ENCODE measurements at regions not wholly inside any gene's neighbourhood (a gene's known extent, or its start where the extent isn't known, plus 50 kb on each side); places are given as distances from the start of the nearest gene placed in this dataset.
"Not testable (repeated sequence)": the region's sequence is repeated elsewhere in the genome, so short reads cannot be mapped to it uniquely, and the experiment has no call there.

DNA sequence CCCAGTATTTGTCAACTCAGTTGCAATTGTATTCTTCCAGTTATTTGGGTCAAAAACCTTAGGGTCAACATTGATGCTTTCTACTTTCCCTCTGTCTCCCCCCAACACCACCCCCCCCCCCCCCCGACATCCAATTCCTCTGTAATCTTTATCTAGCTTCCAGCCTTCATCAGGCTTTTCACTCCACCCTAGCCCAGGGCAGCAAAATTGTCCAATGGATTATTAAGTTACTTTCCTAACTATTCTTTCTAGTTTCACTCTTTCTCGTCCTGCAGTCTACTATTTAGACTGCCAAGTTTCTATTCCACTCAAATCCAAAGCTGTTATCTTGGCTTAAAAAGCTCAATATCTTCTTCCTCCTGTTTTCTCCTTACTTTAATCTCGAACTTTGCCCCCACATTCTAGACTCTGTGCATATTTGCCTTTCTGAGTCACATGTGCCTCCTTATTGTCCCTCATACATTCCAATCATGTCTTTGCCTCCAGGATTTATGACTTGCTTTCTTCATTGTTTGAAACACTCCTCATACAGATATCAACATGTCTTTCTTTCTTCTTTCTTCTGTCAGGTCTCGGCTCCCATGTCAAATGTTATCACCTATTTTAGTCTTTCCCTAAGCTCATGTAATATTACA, 196.6 kb upstream of the TMEM196 start:
- no peaks in the 10 kb centered on the region for H3K9me3 Mint-ChIP-seq
- no peaks in the 10 kb centered on the region for H3K36me3 Mint-ChIP-seq
- peak overlapping the region; percentile 48 for H3K27ac Mint-ChIP-seq
- peaks cover 12% of the 10 kb centered on the region for H3K4me1 Mint-ChIP-seq
- DNase-seq (ENCODE audit: low spot score in 2 of 2, unreplicated experiment in 2 of 2): no peak
- no peak overlapping the region for H3K4me3 Mint-ChIP-seq
- no peak for TF ChIP-seq CTCF (IDR thresholded peaks at IDR 0.05; ENCODE audit: unreplicated experiment)
- no peaks in the 10 kb centered on the region for H3K27me3 Mint-ChIP-seq (ENCODE audit: low read depth)

- Mint-ChIP-seq H3K27me3 (ENCODE audit: low read depth) (no peaks in the 10 kb centered on the region), H3K27ac (no peak overlapping the region), H3K36me3 (no peaks in the 10 kb centered on the region), H3K4me1 (peaks cover 14% of the 10 kb centered on the region), H3K9me3 (no peaks in the 10 kb centered on the region), H3K4me3 (no peak overlapping the region)
- DNase-seq (ENCODE audit: low spot score in 2 of 2, unreplicated experiment in 2 of 2): no peak
- no peak for TF ChIP-seq CTCF (IDR thresholded peaks at IDR 0.05; ENCODE audit: unreplicated experiment)
These were observed 190.8 kb upstream of the TMEM196 start for GRCh38 chr7:19964246-19964645.

DNA sequence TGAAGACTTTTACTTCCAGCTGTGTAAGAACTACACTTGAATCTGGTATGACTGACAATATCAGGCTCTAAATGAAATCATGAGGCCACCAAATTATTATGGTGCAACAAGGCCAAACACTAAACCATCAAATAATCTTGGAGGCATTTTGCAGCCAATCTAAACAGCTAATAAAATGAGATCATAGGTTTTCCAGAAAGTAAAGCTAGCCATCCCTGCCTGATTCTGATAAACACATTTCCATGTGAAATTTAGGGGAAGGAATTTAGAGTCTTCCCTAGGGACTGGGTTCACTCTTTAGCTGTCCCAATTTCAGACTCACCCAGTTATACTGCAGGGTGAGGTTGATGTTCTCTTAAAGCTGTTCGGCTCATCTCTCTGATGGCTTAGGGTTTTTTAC, 190.3 kb upstream of the TMEM196 start:
- Mint-ChIP-seq H3K36me3 (no peaks in the 10 kb centered on the region), H3K4me3 (no peak overlapping the region), H3K4me1 (peaks cover 14% of the 10 kb centered on the region)

GRCh38 chr7:19958309-19958896, 185.0 kb upstream of the TMEM196 start:
- Mint-ChIP-seq H3K27me3 (ENCODE audit: low read depth) (no peaks in the 10 kb centered on the region), H3K27ac (no peak overlapping the region), H3K9me3 (peaks cover 14% of the 10 kb centered on the region), H3K36me3 (no peaks in the 10 kb centered on the region), H3K4me1 (peaks cover 14% of the 10 kb centered on the region), H3K4me3 (no peak overlapping the region)
- no peak for TF ChIP-seq CTCF (IDR thresholded peaks at IDR 0.05; ENCODE audit: unreplicated experiment)
- DNase-seq (ENCODE audit: low spot score in 2 of 2, unreplicated experiment in 2 of 2): no peak

More for the DNA sequence above, 190.3 kb upstream of the TMEM196 start:
- H3K9me3 Mint-ChIP-seq: no peaks in the 10 kb centered on the region
- no peak for DNase-seq (ENCODE audit: low spot score in 2 of 2, unreplicated experiment in 2 of 2)
- no peak overlapping the region for H3K27ac Mint-ChIP-seq
- no peaks in the 10 kb centered on the region for H3K27me3 Mint-ChIP-seq (ENCODE audit: low read depth)
- no peak for TF ChIP-seq CTCF (IDR thresholded peaks at IDR 0.05; ENCODE audit: unreplicated experiment)

GRCh38 chr7:19957664-19958063, 184.2 kb upstream of the TMEM196 start:
- no peak for TF ChIP-seq CTCF (IDR thresholded peaks at IDR 0.05; ENCODE audit: unreplicated experiment)
- Mint-ChIP-seq H3K27me3 (ENCODE audit: low read depth) (no peaks in the 10 kb centered on the region), H3K4me1 (peaks cover 14% of the 10 kb centered on the region), H3K36me3 (no peaks in the 10 kb centered on the region), H3K4me3 (no peak overlapping the region), H3K9me3 (peaks cover 18% of the 10 kb centered on the region), H3K27ac (no peak overlapping the region)
- DNase-seq (ENCODE audit: low spot score in 2 of 2, unreplicated experiment in 2 of 2): no peak

GRCh38 chr7:19954166-19954565, 180.7 kb upstream of the TMEM196 start:
- not testable (repeated sequence) for H3K36me3 Mint-ChIP-seq; DNase-seq (ENCODE audit: low spot score in 2 of 2, unreplicated experiment in 2 of 2); H3K27me3 Mint-ChIP-seq (ENCODE audit: low read depth); H3K4me3 Mint-ChIP-seq; H3K27ac Mint-ChIP-seq; H3K4me1 Mint-ChIP-seq
- H3K9me3 Mint-ChIP-seq: peaks cover 47% of the 10 kb centered on the region

DNA sequence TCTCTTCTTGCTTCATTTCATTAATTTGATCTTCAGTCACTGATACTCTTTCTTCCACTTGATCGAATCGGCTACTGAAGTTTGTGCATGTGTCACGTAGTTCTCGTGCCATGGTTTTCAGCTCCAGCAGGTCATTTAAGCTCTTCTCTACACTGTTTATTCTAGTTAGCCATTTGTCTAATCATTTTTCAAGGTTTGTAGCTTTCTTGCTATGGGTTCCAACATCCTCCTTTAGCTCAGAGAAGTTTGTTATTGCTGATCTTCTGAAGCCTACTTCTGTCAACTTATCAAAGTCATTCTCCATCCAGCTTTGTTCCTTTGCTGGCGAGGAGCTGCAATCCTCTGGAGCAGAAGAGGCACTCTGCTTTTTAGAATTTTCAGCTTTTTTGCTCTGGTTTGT, 180.0 kb upstream of the TMEM196 start:
- not testable (repeated sequence) for H3K4me1 Mint-ChIP-seq; H3K27me3 Mint-ChIP-seq (ENCODE audit: low read depth)

More for the DNA sequence above, 180.0 kb upstream of the TMEM196 start:
- not testable (repeated sequence) for H3K27ac Mint-ChIP-seq; H3K4me3 Mint-ChIP-seq; H3K36me3 Mint-ChIP-seq; DNase-seq (ENCODE audit: low spot score in 2 of 2, unreplicated experiment in 2 of 2)
- H3K9me3 Mint-ChIP-seq: peaks cover 52% of the 10 kb centered on the region

Data from mesothelial cell of epicardium (in vitro differentiated cells).